Uterus (tissue), 2 donors: ENCODE measurements at regions not wholly inside any gene's neighbourhood (a gene's known extent, or its start where the extent isn't known, plus 50 kb on each side); places are given as distances from the start of the nearest gene placed in this dataset.

ENCODE experiments used
- POLR2A ChIP-seq, 2 donors: fragments of 450-650 bp; IDR thresholded peaks; one replicate each; pipeline ENCODE4 v1.6.1; 2016; ENCODE audit warnings: antibody characterized with exemption in 2 of 2, mild to moderate bottlenecking in 1 of 2, moderate library complexity in 1 of 2
- TF ChIP-seq, protein P1 (sequence below), 4 experiments: fragments of 200-600 bp in 2 of 4; fragments of 450-650 bp in 2 of 4; sonication (generic) in 2 of 4; IDR thresholded peaks; one replicate each; pipeline ENCODE4 v1.5.1; 2016 to 2019; ENCODE audit warnings: antibody characterized with exemption in 4 of 4, mild to moderate bottlenecking in 2 of 4, moderate library complexity in 1 of 4

DNA sequence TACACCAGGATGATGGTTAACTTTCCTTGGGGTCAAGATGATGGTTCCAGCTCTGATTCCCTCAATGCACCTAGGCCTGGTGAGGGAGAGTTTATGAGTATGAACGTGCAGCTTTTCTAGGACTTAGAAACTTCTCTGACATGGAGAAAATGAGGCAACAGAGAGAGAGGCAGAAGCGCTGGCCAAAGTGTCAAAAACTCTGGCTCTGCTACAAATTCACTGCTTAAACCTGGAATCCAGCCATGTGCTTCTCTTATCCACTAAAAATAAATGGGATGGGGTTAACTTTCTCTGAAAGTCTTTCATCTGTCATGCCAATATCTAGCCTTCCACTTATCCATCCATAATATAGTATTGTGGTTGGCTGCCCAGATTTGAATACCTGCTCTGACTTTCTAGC, 568.7 kb downstream of the MED13L start:
- TF ChIP-seq, protein P1, sequence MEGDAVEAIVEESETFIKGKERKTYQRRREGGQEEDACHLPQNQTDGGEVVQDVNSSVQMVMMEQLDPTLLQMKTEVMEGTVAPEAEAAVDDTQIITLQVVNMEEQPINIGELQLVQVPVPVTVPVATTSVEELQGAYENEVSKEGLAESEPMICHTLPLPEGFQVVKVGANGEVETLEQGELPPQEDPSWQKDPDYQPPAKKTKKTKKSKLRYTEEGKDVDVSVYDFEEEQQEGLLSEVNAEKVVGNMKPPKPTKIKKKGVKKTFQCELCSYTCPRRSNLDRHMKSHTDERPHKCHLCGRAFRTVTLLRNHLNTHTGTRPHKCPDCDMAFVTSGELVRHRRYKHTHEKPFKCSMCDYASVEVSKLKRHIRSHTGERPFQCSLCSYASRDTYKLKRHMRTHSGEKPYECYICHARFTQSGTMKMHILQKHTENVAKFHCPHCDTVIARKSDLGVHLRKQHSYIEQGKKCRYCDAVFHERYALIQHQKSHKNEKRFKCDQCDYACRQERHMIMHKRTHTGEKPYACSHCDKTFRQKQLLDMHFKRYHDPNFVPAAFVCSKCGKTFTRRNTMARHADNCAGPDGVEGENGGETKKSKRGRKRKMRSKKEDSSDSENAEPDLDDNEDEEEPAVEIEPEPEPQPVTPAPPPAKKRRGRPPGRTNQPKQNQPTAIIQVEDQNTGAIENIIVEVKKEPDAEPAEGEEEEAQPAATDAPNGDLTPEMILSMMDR (IDR thresholded peaks at IDR 0.05): no peak
- TF ChIP-seq POLR2A (IDR thresholded peaks at IDR 0.05): no peak
